ENCODE measurements at regions not wholly inside any gene's neighbourhood (a gene's known extent, or its start where the extent isn't known, plus 50 kb on each side); places are given as distances from the start of the nearest gene placed in this dataset.

GRCh38 chr6:6972456-6972855 lies 135.3 kb upstream of the RREB1 start:
- TF ChIP-seq, protein P1, sequence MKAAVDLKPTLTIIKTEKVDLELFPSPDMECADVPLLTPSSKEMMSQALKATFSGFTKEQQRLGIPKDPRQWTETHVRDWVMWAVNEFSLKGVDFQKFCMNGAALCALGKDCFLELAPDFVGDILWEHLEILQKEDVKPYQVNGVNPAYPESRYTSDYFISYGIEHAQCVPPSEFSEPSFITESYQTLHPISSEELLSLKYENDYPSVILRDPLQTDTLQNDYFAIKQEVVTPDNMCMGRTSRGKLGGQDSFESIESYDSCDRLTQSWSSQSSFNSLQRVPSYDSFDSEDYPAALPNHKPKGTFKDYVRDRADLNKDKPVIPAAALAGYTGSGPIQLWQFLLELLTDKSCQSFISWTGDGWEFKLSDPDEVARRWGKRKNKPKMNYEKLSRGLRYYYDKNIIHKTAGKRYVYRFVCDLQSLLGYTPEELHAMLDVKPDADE (conservative IDR thresholded peaks at IDR 0.05; ENCODE audit: control insufficient read depth, low read depth, low read length) = no peak
- TF ChIP-seq CTCF (IDR thresholded peaks at IDR 0.05 in 2 of 3, conservative IDR thresholded peaks at IDR 0.05 in 1 of 3; ENCODE audit: insufficient read depth in 2 of 3, low read depth in 1 of 3, low read length in 3 of 3) = no peak
- TF ChIP-seq, protein P2, sequence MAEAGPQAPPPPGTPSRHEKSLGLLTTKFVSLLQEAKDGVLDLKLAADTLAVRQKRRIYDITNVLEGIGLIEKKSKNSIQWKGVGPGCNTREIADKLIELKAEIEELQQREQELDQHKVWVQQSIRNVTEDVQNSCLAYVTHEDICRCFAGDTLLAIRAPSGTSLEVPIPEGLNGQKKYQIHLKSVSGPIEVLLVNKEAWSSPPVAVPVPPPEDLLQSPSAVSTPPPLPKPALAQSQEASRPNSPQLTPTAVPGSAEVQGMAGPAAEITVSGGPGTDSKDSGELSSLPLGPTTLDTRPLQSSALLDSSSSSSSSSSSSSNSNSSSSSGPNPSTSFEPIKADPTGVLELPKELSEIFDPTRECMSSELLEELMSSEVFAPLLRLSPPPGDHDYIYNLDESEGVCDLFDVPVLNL (CRISPR knock-in tag; IDR thresholded peaks at IDR 0.05; ENCODE audit: low read depth) = no peak
- no peak for TF ChIP-seq CHD2 (IDR thresholded peaks at IDR 0.05; ENCODE audit: low read depth, low read length)
- no peak for TF ChIP-seq NRF1 (conservative IDR thresholded peaks at IDR 0.05 in 1 of 2, IDR thresholded peaks at IDR 0.05 in 1 of 2)
- TF ChIP-seq DIDO1 (tag; IDR thresholded peaks at IDR 0.05; ENCODE audit: low read depth) = no peak
- no peak for TF ChIP-seq ZNF124 (CRISPR knock-in tag; IDR thresholded peaks at IDR 0.05)
- TF ChIP-seq SP2 (IDR thresholded peaks at IDR 0.05; ENCODE audit: extremely low read depth, low read depth, low read length, poor library complexity, severe bottlenecking) = no peak
- TF ChIP-seq KDM1A (IDR thresholded peaks at IDR 0.05) = peak in 1 of 2 experiments; percentile 52; a peak in 3 of 4 replicates
- TF ChIP-seq PATZ1 (CRISPR knock-in tag; IDR thresholded peaks at IDR 0.05; ENCODE audit: borderline replicate concordance) = no peak
- no peak for TF ChIP-seq MAFK (IDR thresholded peaks at IDR 0.05; ENCODE audit: low read length)
- no peak for TF ChIP-seq ZNF224 (CRISPR knock-in tag; IDR thresholded peaks at IDR 0.05)
- no peak for TF ChIP-seq BMI1 (IDR thresholded peaks at IDR 0.05; ENCODE audit: low read length)
- TF ChIP-seq ARID2 (IDR thresholded peaks at IDR 0.05) = no peak

Measured in K562 (cell line).